Mammary epithelial cell (primary cell): ENCODE measurements at regions not wholly inside any gene's neighbourhood (a gene's known extent, or its start where the extent isn't known, plus 50 kb on each side); places are given as distances from the start of the nearest gene placed in this dataset.

ENCODE experiments used
- EZH2 ChIP-seq: IDR thresholded peaks from 2 replicates; pipeline ENCODE4 v1.6.1; 2012; ENCODE audit warnings: low read length, inconsistent platforms, borderline replicate concordance
- TF ChIP-seq, protein P1 (sequence below), 2 donors: IDR thresholded peaks in 1 of 2; conservative IDR thresholded peaks in 1 of 2; 2 replicates each; pipeline ENCODE4 v1.5.1; 2011 to 2012; ENCODE audit warnings: inconsistent platforms in 2 of 2, low read length in 2 of 2, mild to moderate bottlenecking in 2 of 2, control low read depth in 1 of 2, low read depth in 1 of 2; ENCODE audit not compliant: insufficient read depth in 1 of 2; ENCODE audit errors: extremely low read depth in 1 of 2

DNA sequence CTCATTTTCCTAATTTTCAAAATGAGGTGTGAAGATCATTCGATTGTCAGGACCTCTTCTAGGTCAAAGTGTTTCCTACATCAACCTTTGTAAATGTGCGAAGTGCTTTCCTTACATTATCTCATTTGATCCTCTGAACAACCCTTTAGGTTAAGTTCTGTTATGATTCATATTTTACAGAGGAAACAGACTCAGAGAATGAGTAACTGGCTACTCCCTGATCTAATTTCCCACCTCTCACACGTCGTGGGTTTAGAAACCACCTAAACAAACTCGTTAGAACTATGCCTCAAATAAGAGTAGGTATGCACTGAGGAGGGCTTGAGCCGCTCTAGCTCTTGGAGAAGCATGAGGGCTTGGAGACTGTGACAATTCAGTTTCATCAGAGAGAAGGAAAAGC, 148.6 kb downstream of the CD47 start:
- TF ChIP-seq, protein P1, sequence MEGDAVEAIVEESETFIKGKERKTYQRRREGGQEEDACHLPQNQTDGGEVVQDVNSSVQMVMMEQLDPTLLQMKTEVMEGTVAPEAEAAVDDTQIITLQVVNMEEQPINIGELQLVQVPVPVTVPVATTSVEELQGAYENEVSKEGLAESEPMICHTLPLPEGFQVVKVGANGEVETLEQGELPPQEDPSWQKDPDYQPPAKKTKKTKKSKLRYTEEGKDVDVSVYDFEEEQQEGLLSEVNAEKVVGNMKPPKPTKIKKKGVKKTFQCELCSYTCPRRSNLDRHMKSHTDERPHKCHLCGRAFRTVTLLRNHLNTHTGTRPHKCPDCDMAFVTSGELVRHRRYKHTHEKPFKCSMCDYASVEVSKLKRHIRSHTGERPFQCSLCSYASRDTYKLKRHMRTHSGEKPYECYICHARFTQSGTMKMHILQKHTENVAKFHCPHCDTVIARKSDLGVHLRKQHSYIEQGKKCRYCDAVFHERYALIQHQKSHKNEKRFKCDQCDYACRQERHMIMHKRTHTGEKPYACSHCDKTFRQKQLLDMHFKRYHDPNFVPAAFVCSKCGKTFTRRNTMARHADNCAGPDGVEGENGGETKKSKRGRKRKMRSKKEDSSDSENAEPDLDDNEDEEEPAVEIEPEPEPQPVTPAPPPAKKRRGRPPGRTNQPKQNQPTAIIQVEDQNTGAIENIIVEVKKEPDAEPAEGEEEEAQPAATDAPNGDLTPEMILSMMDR (conservative IDR thresholded peaks at IDR 0.05 in 1 of 2, IDR thresholded peaks at IDR 0.05 in 1 of 2; ENCODE audit: extremely low read depth in 1 of 2, insufficient read depth in 1 of 2, low read depth in 1 of 2, low read length in 2 of 2) = no peak
- no peak for TF ChIP-seq EZH2
